T-helper 1 cell treated with Interleukin-12 subunit alpha and Interleukin-12 subunit beta and Interleukin-4 antibody, amounts not matched to agents 30 ng/mL and 1 ng/mL, for 36 hours (primary cell): ENCODE measurements at regions not wholly inside any gene's neighbourhood (a gene's known extent, or its start where the extent isn't known, plus 50 kb on each side); places are given as distances from the start of the nearest gene placed in this dataset.
"Not testable (repeated sequence)": the region's sequence is repeated elsewhere in the genome, so short reads cannot be mapped to it uniquely, and the experiment has no call there.

Experiments
- intact Hi-C: fragments of 100-400 bp; cut with micrococcal nuclease; formaldehyde crosslinking; loops from one replicate; pipeline ENCODE4 v1.15.1; 2024

DNA sequence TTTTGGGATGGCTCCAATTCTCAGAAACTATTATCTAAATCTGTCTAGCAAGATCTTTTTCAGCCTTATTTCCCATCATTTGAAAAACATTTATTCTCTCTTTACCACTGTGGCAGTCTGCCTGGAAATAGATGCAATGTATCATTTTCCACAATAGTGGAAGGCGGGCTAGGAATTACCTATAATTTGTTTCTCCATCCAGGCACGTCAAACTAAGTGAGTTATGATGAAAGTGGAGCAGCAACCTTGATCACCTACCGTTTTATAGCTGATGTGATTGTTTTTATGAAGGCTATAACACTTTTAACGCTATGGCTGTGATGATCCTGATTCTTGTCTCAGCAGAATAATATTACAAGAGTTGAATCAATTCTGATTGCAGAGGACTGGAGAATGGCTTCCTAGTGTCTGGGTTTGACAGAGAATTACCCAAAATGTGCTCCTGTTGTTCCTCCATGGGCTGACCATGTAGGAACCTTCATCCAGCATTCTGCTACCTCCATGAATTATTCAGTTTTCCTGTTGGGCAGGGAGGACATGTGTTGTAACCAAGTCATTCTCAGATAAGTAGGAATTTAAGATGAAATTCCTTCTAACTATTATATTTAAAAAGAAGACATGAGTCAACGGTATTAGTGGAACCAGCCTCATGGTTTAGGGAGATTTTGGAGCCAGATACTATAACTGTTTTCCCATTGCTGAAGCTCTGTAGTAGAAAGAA is 231.5 kb upstream of the SGO1 start:
- intact Hi-C loops = no loop called here

DNA sequence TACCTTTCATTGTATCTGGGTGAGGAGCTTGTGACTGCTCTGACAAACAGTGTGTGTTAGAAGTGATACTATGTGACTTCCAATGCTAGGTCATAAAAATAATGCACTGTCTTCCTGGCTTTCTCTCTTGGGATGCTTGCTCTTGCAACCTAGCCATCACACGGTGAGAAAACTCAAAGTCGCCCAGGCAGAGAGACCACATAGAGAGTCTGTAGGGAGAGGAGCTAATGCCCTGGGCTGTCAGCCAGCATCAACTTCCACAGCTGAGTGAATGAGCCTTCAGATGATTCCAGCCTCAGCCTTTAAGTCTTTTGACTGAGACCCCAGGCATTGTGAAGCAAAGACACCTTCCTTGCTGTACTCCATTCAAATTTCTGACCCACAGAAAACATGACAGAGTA is 220.6 kb upstream of the SGO1 start:
- intact Hi-C loops = no loop called here

DNA sequence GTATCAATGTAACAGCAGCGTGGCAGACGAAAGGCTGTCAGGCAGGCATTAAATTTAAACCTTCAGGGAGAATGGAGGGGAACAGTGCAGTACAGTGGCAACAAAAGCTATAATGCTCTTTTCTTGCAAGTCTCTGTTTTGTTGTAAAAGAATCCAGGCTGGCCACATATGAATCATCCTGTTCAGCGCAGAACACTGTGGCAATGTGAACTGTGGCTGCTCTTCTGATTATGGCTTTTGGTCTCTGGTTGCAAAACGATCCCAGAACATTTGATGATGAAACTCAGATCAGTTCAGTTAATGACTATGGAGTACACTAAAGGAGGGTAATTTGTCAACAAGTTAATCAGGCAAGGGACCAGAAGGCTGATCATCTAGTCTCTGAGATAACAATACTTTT is 219.7 kb upstream of the SGO1 start:
- intact Hi-C loops = no loop called here

DNA sequence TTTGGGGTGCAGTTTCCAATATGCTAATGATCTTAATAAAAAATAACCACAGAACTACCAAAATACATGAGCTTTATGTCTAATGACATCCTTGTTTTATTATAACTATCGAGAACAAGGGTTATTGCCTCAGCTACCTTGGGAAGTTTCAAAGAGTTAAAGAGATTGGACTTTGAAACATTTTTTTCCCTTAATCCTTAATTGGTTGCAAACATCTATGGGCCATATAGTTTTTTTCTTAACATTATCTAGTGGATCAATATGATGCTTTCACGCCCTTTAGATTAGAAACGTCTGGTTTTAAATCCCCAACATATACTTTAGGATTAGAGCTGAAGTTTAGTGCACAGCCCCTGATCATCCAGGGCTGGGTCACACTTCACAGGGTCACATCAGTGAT is 219.2 kb upstream of the SGO1 start:
- intact Hi-C loops = no loop called here

DNA sequence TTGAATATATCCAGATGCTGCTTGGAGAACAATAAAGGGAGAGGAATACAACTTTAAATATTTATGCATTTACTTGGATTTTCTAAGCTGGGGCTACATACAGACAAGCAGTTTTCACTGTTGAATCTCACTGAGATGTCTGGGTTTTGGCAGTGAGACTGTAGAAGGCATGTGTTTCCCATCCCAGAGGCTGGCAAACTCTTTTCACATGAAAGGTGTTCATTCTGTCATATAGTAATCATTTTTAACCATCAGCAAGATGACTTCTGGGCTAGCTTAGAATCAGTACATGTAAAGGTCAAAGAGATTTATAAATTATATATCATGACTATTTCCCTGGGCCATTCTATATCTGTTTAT is 218.7 kb upstream of the SGO1 start:
- intact Hi-C loops = no loop called here

DNA sequence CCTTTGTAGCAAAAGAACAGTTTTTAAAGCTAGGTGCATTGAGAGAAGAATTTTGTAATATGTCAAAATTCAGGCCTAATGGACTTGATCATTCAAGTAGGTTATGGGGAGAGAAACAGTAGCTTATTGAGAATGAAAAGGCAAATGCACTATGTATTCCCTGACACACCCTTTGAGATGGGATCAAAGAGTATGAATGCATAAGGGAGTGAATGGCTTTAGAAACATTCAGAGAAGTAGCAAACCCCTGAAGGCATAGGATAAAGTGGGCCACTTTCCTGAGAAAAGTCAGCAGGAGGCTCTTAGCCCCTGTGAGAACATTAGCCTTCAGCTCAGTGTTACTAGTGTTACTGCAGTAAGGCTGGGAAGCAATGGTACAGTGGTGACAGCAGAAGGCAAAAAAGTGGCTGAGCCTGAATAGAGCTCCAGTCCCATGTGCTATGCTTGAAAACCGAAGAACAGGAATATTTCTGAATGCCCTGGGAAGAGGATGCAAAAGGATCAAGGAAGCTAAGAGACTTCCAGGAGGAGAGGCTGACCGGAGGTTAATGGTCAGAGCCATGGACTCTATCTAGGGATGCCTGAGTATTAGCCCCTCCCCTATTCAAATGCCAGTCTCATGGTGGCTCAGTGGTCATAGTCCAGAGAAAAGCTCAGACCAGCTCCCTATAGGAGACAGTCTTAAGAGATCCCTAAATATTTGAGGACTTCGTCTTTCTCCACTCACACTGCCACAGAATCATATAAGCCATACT is 218.2 kb upstream of the SGO1 start:
- intact Hi-C loops = no loop called here

DNA sequence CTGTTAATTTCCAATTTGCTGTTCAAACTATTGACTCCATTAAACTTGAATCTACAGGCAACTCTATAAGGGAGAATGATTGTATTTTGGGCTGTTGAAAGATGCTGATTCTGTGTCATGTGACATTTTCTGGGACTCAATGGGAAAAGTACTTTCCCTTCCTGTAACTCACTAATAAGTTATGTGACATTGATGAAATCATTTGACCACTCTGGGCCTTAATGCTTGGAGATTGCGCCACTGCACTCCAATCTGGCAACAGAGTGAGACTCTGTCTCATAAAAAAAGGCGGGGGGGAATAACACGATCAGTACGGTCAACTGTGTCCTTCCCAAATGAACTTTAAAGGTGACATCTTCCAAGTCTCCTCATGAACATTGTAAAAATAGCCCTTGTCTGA is 215.2 kb upstream of the SGO1 start:
- intact Hi-C loops = no loop called here

DNA sequence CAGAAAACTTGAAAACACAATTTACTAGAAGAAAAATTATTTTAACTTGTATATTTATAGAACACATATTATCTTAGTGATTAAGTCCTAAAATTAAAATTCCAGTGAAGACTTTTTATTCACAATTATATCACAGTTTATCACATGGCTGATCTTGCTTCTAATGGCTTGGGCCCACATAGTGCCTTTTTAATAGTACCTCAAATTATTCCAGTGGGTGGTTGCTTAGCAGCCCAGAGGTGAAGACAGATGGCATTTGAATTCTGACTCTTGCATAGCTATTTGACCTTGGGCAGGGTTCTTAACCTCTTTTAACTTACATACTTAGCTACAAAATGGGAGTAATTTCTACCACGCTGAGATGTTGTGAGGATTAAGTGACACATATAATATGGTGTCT is 214.7 kb upstream of the SGO1 start:
- intact Hi-C loops = no loop called here

DNA sequence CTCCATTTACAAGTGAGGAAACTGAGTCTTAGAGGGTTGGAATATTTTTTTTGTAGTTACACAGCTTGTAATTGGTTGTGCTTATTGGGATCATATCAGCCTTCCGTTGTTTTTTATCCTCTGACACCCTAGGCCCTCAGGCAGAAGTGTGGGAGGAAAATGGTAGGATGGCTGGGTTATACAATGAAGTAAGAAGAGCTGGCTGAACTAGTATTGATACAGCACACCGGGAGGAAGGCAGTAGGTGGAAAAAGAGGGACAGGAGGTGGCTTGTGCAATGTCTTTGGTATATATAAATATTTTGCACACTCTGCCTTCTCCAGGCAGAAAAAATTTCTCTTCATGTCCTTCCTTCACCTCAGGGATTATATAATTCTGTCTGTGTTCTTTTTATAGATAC is 214.3 kb upstream of the SGO1 start:
- intact Hi-C loops = no loop called here

DNA sequence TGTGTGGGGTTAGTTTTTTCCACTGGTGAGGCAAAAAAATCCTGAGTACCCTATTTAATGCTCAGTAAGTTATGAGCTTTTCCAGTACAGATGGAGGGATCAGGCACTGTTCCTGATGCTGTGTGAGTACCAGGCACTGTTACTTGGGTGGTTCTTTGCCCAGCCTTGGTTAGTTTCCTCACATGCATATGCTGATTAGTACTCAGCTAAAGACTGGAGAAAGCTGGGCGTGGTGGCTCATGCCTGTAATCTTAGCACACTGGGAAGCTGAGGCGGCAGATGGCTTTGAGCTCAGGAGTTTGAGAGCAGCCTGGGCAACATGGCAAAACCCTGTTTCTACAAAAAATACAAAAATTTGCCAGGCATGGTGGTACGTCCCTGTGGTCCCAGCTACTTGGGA is 210.3 kb upstream of the SGO1 start:
- intact Hi-C loops = no loop called here

DNA sequence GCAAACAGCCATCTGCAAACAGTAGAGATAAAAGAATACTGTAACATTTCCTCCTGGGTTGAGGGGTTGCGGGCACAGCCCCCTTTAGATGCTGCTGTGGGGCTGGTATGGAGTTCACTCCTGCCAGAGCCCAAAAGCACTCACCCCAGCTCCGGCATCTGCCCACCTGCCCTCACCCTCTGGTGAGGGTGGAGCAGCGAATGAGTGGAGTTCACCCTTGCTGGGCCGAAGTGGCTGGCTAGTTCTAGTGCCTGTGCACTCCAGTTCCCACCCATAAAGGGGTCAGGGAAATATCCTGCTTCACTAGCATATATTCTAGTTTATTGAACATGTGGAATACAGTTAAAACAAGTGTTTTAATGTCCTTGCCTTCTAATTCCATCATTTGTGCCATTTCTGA is 209.7 kb upstream of the SGO1 start:
- intact Hi-C loops = no loop called here

DNA sequence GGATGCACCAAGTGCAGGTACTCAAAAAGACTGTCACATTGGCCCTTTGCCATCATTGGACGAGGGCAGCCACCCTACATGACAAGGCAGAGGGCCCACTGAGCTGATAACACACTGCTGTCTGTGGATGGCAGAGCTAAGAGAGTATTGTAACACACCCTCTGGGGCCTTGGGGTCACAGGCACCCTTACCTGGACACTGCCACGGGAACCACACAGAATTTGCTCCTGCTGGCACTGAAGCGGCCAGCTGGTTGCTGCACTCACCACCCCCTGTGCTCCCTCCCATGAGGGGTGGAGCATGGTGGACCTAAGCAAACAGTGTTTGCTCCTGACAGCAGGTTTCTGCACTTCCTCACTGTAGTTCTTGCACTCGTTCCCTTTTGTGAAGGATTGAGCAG is 208.2 kb upstream of the SGO1 start:
- intact Hi-C loops = no loop called here

DNA sequence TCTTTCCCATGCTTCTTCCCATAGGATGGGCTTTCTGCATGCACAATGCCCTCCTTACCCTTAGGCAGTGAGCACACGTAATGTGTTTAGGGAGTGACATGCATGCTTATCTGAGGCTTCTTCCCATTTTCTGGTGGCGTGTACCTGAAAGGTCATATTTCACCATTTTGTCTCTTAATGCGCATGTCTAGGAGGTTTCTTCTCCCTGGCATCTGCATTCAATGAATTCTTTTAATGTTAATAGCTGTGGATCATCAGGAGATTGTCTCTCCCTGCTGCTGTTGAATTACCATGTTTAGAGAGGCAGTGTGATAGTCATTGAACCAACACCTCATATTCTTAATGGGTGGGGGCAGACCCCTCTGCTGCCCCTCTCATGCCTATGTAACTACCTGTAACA is 205.6 kb upstream of the SGO1 start:
- intact Hi-C loops = no loop called here

DNA sequence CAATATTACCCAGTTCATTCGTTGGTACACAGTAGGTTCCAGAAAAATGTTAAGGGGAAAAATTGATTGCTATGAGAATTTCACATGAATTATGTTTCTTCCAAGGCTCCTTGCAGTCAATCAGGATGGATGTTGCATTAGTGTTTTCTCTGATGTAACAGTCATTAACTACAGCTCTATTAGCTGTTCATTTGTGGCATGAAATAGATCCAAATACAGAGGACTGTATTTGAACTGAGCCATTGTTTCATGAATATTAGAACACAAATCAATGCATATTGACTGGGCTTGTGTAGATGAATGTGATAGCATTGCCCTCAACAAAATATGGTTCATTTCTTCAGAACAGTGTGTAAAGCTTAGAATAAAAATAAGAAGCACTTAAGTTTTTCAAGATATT is 203.0 kb upstream of the SGO1 start:
- intact Hi-C loops = no loop called here

DNA sequence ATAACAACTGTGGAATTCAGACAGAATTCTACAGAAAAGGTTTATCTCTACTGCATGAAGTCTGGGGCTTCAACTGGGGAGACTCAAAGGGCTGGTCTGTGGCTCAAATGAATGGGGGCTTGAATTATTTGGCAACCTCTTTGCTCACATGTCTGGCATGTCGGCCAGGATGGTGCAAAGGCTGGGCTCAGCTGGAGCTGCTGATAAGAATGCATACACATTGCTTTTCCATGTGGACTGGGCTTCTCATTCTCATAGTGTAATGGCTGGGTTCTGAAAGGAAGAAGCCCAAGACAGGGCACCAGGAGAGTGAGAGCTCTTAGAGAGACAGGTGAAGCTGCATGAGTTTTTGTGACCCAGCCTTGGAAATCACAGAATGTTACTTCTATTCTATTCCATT is 194.3 kb upstream of the SGO1 start:
- intact Hi-C loops = no loop called here

DNA sequence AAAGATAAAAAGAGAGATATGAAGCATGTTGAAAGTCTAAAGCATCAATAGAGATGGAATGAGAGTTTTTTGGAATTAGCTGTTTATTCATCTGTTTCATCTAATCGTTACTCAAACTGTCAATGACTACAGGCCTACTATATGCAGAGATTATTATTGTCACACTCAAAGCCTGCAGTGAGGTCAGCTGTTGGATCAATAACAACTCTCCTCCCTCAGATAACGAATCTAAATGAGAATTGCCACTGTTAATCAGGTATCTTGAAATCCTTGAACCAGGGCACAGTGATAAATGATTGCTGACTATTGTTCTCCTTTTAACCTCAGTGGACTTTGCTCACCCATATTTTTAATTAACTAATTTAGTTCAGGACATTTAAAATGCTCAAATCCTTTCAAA is 192.3 kb upstream of the SGO1 start:
- intact Hi-C loops = no loop called here

DNA sequence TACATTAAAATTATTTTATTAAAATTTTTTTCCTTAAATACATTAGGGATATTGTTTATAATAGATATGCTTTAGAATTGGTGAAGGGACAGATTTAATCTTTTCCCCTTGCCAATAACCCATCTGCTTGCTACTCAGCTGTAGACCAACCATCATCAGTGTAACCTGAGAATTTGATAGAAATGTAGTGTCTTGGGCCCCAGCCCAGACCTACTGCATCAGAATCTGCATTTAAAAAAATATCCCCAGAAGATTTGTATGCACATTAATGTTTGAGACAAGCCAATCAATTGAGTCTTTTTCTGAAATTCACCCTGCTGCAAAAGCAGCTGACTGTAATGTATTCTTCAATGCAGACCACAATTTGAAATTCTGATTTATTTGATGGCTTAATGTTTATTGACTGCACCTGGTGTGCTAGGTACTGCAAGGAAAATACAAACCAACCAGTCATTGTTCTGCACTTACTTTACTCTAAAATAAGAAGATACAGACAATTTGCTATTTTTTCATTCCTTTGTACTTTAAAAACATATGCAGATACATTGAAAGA is 190.7 kb upstream of the SGO1 start:
- intact Hi-C loops = no loop called here

DNA sequence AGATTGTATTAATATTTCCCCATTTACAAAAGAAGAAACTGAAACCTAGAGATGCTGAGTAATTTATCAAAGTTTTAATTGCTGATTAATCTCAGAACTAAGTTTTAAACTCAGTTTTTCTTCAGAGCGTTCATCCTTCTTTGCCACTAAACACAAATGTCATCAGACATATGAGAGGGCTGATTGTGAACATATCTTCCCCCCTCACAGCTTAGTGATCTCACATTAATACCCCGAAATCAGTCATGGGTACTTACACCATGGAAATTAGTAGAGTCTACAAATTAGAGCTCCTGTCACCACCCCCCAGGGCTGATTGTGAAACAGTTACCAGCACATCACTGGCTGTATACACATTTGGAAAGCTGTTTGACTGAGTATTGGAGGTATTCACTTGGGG is 189.3 kb upstream of the SGO1 start:
- intact Hi-C loops = no loop called here

DNA sequence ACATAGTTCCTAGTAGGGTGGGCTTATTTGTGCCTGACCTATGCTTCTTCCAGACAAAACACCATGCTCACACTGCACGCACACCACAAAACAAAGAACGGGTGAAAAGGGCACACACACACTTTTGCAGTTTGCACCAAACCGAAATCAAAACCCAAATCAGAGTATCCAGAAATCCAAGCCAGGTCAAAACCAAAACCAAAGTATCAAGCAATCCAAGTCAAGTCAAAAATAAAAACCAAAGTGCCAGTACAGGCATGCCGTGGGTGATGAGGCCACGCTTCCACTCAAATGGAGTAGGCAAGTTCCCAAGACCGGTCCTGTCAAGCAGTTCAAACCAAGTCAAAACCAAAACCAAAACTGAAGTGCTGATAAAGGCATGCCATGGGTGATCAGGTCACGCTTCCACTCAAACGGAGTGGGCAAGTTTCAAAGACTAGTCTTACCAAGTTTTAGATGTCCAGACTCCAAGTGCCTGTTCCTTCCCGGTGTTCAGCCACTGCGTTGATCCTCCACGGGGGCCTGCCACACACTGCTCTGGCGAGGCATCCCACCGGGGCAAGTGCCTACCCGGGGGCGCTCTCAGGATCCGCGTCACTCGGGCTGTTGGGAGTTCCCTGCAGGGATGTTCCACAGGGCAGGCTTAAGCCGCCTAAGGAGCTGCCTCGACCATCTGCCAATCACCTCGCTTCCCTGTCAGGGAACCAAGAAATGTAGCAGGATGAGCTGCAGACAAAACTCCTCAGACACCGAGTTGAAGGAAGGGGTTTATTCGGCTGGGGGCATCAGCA is 184.5 kb upstream of the SGO1 start:
- intact Hi-C loops = not testable (repeated sequence)

DNA sequence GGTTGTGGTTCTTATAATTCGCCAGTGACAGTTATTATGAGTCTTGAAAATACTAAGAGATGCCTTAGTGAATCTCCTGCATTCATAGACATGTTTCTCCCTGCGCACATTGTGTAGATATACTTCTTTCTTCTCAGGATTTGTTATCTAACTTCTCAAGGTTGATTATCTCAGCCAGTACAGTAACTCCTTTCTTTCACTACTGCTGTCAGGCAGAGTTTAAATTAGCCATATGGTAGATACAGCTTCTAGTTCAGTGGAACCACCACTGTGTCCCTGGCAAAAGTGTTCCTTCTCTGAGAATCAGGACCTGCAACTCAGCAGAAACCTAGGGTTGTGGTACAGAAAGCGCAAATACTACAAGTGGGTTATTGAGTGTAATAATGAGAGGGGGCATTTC is 175.0 kb upstream of the SGO1 start:
- intact Hi-C loops = no loop called here

DNA sequence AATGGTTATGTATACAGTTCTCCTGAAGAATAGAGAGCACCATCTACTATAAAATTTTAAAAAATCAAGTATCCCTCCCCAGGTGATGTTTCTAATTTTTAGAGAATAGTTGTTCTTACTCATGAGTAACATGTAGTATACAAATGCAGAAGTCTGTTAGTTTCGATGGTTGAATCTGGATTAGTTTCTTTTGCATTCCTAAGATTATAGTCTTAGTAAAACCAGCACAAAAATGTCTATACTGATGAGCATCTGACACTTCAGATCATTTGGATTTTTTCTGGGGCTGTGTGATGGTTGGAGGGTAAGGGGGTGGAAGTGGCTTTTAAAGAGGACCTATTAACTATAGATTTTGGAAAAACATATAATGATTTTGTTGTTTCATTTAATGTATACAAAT is 167.3 kb upstream of the SGO1 start:
- intact Hi-C loops = no loop called here

DNA sequence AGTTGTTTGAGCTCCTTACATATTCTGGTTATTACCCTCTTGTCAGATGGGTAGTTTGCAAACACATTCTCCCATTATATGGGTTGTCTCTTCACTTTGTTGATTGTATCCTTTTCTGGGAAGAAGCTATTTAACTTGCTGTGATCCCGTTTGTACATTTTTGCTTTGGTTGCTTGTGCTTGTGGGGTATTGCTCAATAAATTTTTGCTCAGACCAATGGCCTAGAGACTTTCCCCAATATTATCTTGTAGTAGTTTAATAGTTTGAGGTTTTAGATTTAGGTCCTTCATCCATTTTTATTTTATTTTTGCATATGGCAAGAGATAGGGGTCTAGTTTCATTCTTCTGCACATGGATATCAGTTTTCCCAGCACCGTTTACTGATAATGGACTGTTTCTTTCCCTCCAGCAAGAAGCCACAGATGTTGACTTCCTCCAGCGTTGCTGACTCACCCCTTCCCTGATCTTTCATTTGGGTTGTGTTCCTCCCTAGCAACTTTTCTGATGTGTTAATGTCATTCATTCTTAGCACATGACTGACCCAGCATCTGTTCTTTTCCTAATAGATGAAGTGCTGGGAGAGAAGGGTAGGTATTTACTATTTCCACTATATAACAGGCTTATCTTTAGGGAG is 166.7 kb upstream of the SGO1 start:
- intact Hi-C loops = no loop called here
